SK-N-SH treated with all-trans-retinoic acid at 6 μM for 48 hours (cell line): ENCODE measurements at regions not wholly inside any gene's neighbourhood (a gene's known extent, or its start where the extent isn't known, plus 50 kb on each side); places are given as distances from the start of the nearest gene placed in this dataset.

Experiments
- CSDC2 ChIP-seq: fragments of 250-450 bp; sonication (Bioruptor Pico); IDR thresholded peaks from 2 replicates; pipeline ENCODE4 v1.5.0; 2020; ENCODE audit warnings: mild to moderate bottlenecking, moderate library complexity
- GLIS3 ChIP-seq: fragments of 250-450 bp; sonication (Bioruptor Pico); IDR thresholded peaks from 2 replicates; pipeline ENCODE4 v1.5.0; 2020; ENCODE audit warnings: mild to moderate bottlenecking, moderate library complexity
- PATZ1 ChIP-seq: fragments of 250-450 bp; sonication (Bioruptor Pico); IDR thresholded peaks from 2 replicates; pipeline ENCODE4 v1.8.0; 2020; ENCODE audit warnings: mild to moderate bottlenecking, moderate library complexity, borderline replicate concordance
- SNAI2 ChIP-seq: fragments of 250-450 bp; sonication (Bioruptor Pico); IDR thresholded peaks from 2 replicates; pipeline ENCODE4 v1.5.0; 2020; ENCODE audit warnings: mild to moderate bottlenecking, moderate library complexity
- ZNF565 ChIP-seq: fragments of 450-650 bp; formaldehyde crosslinking; conservative IDR thresholded peaks from 2 replicates; pipeline ENCODE4 v1.5.0; 2020; ENCODE audit warnings: low read depth, mild to moderate bottlenecking, moderate library complexity

- TF ChIP-seq GLIS3 (CRISPR knock-in tag): no peak
- TF ChIP-seq PATZ1: no peak
- TF ChIP-seq SNAI2 (CRISPR knock-in tag): no peak
- TF ChIP-seq CSDC2 (CRISPR knock-in tag): no peak
- no peak for TF ChIP-seq ZNF565 (CRISPR knock-in tag)
Observed at GRCh38 chr9:78892182-78892581, 595.3 kb downstream of the PSAT1 start.
